ENCODE measurements at regions not wholly inside any gene's neighbourhood (a gene's known extent, or its start where the extent isn't known, plus 50 kb on each side); places are given as distances from the start of the nearest gene placed in this dataset.
"Not testable (repeated sequence)": the region's sequence is repeated elsewhere in the genome, so short reads cannot be mapped to it uniquely, and the experiment has no call there.

- WGBS, 5 donors, result 39 to 64% (median 56%) methylated on average over 7 of the region's 7 CpGs
- Histone ChIP-seq H3K4me3 (no peak overlapping the region), H3K27ac (no peak overlapping the region), H3K4me1 (no peaks in the 10 kb centered on the region), H3K9me3 (no peaks in the 10 kb centered on the region), H3K27me3 (peaks cover 0 to 13% (median 0%) of the 10 kb centered on the region in 3 donors), H3K36me3 (no peaks in the 10 kb centered on the region)
- no peak for TF ChIP-seq POLR2AphosphoS5 (IDR thresholded peaks at IDR 0.05)
- TF ChIP-seq CTCF (IDR thresholded peaks at IDR 0.05), result no peak
- no peak for TF ChIP-seq POLR2A (IDR thresholded peaks at IDR 0.05)
- no peak for TF ChIP-seq EP300 (IDR thresholded peaks at IDR 0.05)
- no peak for DNase-seq
- intact Hi-C loops (cut with DNase I; ENCODE audit: low total_unique reads), result no loop called here
These were observed 159.0 kb upstream of the GALNT2 start for GRCh38 chr1:229907884-229908638.

GRCh38 chr1:229908689-229909088 is 158.3 kb upstream of the GALNT2 start:
- no peaks in the 10 kb centered on the region for H3K36me3 ChIP-seq
- 86 to 93% (median 87%) methylated on average over 4 of the region's 4 CpGs for WGBS, 5 donors
- DNase-seq, result no peak

GRCh38 chr1:229913489-229913888 is 153.5 kb upstream of the GALNT2 start:
- H3K36me3 ChIP-seq, result no peaks in the 10 kb centered on the region
- 0 to 19% (median 10%) methylated on average over 1 of the region's 1 CpG for WGBS, 5 donors

More at GRCh38 chr1:229908689-229909088, 158.3 kb upstream of the GALNT2 start:
- Histone ChIP-seq H3K4me1 (no peaks in the 10 kb centered on the region), H3K27me3 (peaks cover 0 to 13% (median 0%) of the 10 kb centered on the region in 3 donors), H3K9me3 (no peaks in the 10 kb centered on the region), H3K4me3 (no peak overlapping the region), H3K27ac (no peak overlapping the region)
- TF ChIP-seq EP300 (IDR thresholded peaks at IDR 0.05), result no peak
- no peak for TF ChIP-seq POLR2A (IDR thresholded peaks at IDR 0.05)
- no peak for TF ChIP-seq POLR2AphosphoS5 (IDR thresholded peaks at IDR 0.05)
- no peak for TF ChIP-seq CTCF (IDR thresholded peaks at IDR 0.05)
- intact Hi-C loops (cut with DNase I; ENCODE audit: low total_unique reads), result no loop called here

GRCh38 chr1:229919488-229919887 is 147.6 kb upstream of the GALNT2 start:
- H3K36me3 ChIP-seq; H3K27me3 ChIP-seq; H3K4me3 ChIP-seq; DNase-seq; intact Hi-C loops (cut with DNase I; ENCODE audit: low total_unique reads); H3K27ac ChIP-seq; H3K9me3 ChIP-seq; H3K4me1 ChIP-seq: not testable (repeated sequence)
- WGBS, 5 donors, result 95 to 98% (median 96%) methylated on average over 10 of the region's 10 CpGs

More at GRCh38 chr1:229913489-229913888, 153.5 kb upstream of the GALNT2 start:
- H3K4me3 ChIP-seq, result no peak overlapping the region
- intact Hi-C loops (cut with DNase I; ENCODE audit: low total_unique reads), result no loop called here
- peaks cover 0 to 6% (median 0%) of the 10 kb centered on the region in 3 donors for H3K27me3 ChIP-seq
- H3K4me1 ChIP-seq, result no peaks in the 10 kb centered on the region
- no peak overlapping the region for H3K27ac ChIP-seq
- DNase-seq, result peak in 1 of 2 donors; percentile 6
- no peak for TF ChIP-seq CTCF (IDR thresholded peaks at IDR 0.05)
- no peak for TF ChIP-seq POLR2AphosphoS5 (IDR thresholded peaks at IDR 0.05)
- no peaks in the 10 kb centered on the region for H3K9me3 ChIP-seq

- H3K4me1 ChIP-seq, result no peaks in the 10 kb centered on the region
- H3K36me3 ChIP-seq, result no peaks in the 10 kb centered on the region
- no peaks in the 10 kb centered on the region for H3K9me3 ChIP-seq
- no peak overlapping the region for H3K27ac ChIP-seq
- no peak for TF ChIP-seq CTCF (IDR thresholded peaks at IDR 0.05)
- no peak for DNase-seq
- H3K27me3 ChIP-seq, result no peaks in the 10 kb centered on the region
- WGBS, 5 donors, result 92 to 98% (median 93%) methylated on average over 2 of the region's 2 CpGs
- intact Hi-C loops (cut with DNase I; ENCODE audit: low total_unique reads), result no loop called here
- no peak overlapping the region for H3K4me3 ChIP-seq
These were observed 146.4 kb upstream of the GALNT2 start for GRCh38 chr1:229920683-229921082.

Data from stomach (tissue), 8 donors.